ENCODE measurements at regions not wholly inside any gene's neighbourhood (a gene's known extent, or its start where the extent isn't known, plus 50 kb on each side); places are given as distances from the start of the nearest gene placed in this dataset.

DNA sequence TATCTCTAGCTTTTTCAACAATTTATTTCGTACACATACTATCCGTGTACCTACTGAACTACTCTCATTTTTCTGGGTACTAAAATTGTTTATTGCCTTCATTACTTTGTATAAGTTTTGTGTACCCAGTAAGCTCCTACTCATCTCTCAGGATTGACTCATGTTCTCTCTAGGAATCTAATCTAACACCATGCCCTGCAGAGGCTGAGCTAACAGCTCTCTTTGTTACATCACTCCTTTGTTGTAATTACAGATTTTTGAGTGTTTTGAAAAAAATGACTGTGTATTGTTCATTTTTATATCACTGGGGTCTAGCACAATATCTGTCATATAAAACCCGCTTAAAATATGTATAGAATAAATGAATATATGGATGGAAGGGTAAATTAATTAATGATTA lies 167.1 kb downstream of the ATP6V1G3 start:
- H3K36me3 ChIP-seq, result no peaks in the 10 kb centered on the region
- intact Hi-C loops (cut with DNase I), result no loop called here
- no peak overlapping the region for H3K4me3 ChIP-seq
- H3K27me3 ChIP-seq, result no peaks in the 10 kb centered on the region
- no peak for DNase-seq (ENCODE audit: extremely low spot score)
- TF ChIP-seq POLR2A (IDR thresholded peaks at IDR 0.05; ENCODE audit: low read depth), result no peak
- TF ChIP-seq, protein P1, sequence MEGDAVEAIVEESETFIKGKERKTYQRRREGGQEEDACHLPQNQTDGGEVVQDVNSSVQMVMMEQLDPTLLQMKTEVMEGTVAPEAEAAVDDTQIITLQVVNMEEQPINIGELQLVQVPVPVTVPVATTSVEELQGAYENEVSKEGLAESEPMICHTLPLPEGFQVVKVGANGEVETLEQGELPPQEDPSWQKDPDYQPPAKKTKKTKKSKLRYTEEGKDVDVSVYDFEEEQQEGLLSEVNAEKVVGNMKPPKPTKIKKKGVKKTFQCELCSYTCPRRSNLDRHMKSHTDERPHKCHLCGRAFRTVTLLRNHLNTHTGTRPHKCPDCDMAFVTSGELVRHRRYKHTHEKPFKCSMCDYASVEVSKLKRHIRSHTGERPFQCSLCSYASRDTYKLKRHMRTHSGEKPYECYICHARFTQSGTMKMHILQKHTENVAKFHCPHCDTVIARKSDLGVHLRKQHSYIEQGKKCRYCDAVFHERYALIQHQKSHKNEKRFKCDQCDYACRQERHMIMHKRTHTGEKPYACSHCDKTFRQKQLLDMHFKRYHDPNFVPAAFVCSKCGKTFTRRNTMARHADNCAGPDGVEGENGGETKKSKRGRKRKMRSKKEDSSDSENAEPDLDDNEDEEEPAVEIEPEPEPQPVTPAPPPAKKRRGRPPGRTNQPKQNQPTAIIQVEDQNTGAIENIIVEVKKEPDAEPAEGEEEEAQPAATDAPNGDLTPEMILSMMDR (IDR thresholded peaks at IDR 0.05), result no peak
- TF ChIP-seq EP300 (IDR thresholded peaks at IDR 0.05), result no peak
- no peak for TF ChIP-seq POLR2AphosphoS5 (IDR thresholded peaks at IDR 0.05)
- 61% methylated on average over 3 of the region's 3 CpGs for WGBS
- peaks cover 0 to 13% (median 6%) of the 10 kb centered on the region in 4 donors for H3K9me3 ChIP-seq
- H3K27ac ChIP-seq (replicated peaks in 1 of 4), result no peak overlapping the region
- no peaks in the 10 kb centered on the region for H3K4me1 ChIP-seq

Measured in esophagus muscularis mucosa (tissue), 4 donors.